Omental fat pad (tissue), 3 donors: ENCODE measurements at regions not wholly inside any gene's neighbourhood (a gene's known extent, or its start where the extent isn't known, plus 50 kb on each side); places are given as distances from the start of the nearest gene placed in this dataset.
"Not testable (repeated sequence)": the region's sequence is repeated elsewhere in the genome, so short reads cannot be mapped to it uniquely, and the experiment has no call there.

Source experiments
- ATAC-seq: fragments of 150-250 bp; one replicate; pipeline ENCODE4 v1.9.1; 2016; ENCODE audit warnings: mild to moderate bottlenecking, moderate library complexity; ENCODE audit not compliant: low FRiP score
- DNase-seq: peaks from one replicate; pipeline ENCODE4 v3.0.0-alpha.2; 2019; ENCODE audit warnings: low spot score
- TF ChIP-seq, protein P1 (sequence below), 3 donors: fragments of 450-650 bp; IDR thresholded peaks; one replicate each; pipeline ENCODE4 v1.5.1; 2016 to 2017; ENCODE audit warnings: antibody characterized with exemption in 3 of 3, mild to moderate bottlenecking in 3 of 3, moderate library complexity in 2 of 3

DNA sequence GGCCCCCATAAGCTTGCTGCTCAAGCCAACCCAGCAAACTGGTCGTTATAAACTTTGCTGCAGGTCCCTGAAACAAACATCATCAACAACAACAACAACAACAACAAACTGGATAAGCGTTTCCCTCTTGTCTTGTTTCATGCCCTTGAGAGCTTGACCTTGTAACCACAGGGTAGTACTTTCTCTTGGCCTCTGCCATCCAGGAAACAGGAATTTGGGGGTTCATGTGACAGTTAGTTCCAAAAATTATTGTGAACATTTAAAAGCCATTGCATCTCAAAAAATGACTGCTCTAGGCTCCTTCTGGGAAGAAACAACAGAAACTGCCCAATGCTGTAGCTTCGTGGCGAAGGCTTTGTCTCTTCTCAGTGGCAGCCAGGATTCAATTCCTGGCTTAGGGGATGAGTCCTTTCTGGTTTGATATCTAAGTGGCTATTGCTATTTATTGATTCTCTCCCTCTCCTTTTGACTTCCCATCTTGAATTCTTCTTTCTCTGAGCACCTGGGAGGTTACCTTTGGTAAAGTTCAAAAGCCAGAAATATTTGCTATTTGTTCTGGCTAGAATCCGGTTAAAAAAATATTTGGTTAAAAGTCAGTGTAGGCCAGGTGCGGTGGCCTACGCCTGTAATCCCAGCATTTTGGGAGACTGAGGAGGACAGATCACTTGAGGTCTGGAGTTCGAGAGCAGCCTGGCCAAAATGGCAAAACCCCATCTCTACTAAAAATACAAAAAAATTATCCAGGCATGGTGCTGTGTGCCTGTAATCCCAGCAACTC lies 52.0 kb upstream of the CPM start:
- ATAC-seq, result no peak
- no peak for DNase-seq
- TF ChIP-seq, protein P1, sequence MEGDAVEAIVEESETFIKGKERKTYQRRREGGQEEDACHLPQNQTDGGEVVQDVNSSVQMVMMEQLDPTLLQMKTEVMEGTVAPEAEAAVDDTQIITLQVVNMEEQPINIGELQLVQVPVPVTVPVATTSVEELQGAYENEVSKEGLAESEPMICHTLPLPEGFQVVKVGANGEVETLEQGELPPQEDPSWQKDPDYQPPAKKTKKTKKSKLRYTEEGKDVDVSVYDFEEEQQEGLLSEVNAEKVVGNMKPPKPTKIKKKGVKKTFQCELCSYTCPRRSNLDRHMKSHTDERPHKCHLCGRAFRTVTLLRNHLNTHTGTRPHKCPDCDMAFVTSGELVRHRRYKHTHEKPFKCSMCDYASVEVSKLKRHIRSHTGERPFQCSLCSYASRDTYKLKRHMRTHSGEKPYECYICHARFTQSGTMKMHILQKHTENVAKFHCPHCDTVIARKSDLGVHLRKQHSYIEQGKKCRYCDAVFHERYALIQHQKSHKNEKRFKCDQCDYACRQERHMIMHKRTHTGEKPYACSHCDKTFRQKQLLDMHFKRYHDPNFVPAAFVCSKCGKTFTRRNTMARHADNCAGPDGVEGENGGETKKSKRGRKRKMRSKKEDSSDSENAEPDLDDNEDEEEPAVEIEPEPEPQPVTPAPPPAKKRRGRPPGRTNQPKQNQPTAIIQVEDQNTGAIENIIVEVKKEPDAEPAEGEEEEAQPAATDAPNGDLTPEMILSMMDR (IDR thresholded peaks at IDR 0.05), result no peak

DNA sequence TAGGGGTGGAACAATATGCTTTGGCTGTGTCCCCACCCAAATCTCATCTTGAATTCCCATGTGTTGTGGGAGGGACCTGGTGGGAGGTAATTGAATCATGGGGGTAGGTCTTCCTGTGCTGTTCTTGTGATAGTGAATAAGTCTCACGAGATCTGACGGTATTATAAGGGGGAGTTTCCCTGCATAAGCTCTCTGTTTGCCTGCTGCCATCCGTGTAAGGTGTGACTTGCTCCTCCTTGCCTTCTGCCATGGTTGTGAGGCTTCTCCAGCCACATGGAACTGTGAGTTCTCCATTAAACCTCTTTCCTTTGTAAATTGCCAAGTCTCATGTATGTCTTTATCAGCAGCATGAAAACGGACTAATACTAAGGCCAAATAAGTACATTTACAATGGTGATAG lies 64.6 kb upstream of the CPM start:
- not testable (repeated sequence) for ATAC-seq, DNase-seq

DNA sequence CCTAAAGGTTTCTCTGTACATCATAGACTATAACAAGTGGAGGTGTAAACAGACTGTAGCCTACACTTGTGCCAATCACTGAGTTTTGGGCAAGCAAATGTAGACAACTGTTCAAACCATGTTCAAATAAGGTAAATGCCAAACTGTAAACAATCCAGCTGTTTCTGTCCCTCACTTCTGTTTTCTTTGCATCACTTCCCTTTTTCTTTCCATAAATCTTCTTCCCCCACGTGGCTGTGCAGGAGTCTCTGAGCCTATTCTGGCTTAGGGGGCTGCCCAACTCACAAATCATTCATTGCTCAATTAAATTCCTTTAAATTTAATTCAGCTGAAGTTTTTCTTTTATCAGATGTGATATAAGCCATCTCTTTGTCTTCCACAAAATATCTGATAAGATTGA lies 65.1 kb upstream of the CPM start:
- no peak for ATAC-seq
- no peak for DNase-seq
- TF ChIP-seq, protein P1 (IDR thresholded peaks at IDR 0.05), result no peak

DNA sequence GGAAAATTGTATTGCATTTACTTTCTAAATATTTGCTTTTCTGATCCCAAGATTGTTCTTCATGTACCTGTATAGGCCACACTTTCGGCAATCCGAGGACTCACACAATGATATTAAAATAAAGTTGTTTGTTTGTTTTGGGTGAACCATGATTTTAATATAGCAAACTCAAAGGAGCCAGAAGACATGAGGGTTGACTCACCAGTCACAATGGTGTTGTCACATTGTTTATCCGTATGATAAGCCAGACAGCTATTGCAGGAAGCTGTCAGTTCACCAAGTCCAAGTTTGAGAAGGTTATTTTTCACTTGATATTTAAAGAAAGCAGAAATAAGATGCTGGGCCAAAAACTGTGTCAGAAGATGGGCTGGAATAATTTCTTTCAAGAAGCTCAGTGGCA lies 67.1 kb upstream of the CPM start:
- TF ChIP-seq, protein P1 (IDR thresholded peaks at IDR 0.05), result no peak
- DNase-seq (no peak), ATAC-seq (no peak)

DNA sequence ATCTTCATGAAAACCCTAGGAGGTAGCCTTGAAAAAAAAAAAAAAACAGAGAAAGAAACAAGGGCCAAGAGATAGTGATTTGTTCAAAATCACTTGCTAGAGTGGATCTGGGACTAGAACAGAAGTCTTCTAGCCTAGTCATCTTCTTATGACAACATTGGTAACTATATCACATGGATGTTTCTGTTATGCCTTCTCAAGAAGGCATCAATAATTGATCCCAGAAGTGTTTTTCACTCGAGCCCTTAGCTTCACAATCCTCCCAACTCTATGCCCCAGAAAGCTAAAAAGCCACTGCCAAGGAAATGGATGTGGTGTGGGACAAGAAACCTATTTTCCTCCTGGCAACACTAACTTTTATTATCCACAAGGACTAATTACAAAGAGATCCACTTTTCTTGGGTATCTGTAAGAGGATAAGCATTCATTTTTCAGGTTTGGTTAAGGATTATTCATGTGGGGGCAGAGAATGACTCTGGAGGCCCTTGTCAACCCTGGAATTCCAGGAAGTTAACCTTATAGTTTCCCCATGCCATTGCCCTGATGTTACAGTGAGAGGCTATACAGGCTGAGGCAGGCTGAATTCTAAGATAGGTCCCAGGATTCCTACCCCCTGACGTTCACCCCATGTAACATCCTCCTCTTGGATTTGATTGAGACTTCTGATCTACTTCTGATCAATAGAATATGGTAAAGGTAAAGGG lies 67.7 kb upstream of the CPM start:
- ATAC-seq, result no peak
- TF ChIP-seq, protein P1 (IDR thresholded peaks at IDR 0.05), result no peak
- DNase-seq, result no peak

DNA sequence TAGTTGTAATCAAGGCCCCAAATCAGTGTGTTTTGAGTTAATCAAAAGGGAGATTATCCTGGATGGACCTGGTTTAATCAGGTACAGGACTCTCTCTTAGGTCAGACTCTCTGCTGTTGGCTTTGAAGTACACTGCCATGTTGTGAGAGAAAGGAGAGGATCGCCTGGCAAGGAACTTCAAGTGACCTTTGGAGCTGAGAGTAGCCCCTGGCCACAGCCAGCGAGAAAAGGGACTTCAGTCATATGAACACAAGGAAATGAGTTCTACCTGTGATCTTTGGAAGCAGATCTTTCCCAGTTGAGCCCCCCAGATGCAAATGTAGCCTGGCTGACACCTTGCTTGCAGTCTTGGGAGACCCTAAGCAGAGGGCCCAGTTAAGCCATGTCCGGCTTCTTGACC lies 68.3 kb upstream of the CPM start:
- TF ChIP-seq, protein P1 (IDR thresholded peaks at IDR 0.05), result no peak
- ATAC-seq, result no peak

DNA sequence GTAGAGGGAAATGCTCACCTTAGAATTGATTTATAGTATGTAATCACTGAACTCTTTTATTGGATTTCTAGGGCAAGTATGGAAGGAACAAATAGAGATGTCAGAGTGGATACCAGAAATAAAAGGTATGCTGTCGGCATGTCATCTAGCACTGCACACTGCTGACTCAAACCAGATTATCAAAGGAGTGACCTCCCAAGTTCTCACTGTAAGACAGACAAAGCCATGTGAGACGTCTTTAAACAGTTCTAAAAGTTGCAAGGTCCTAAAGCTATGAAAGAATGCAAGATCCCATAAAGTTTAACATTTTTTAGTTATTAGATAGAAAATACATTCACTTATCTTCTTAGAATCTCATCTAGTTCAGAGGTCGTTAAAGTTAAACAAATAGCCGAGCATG lies 70.0 kb upstream of the CPM start:
- TF ChIP-seq, protein P1 (IDR thresholded peaks at IDR 0.05), result no peak

More for the DNA sequence above, 68.3 kb upstream of the CPM start:
- DNase-seq, result no peak

More for the DNA sequence above, 70.0 kb upstream of the CPM start:
- ATAC-seq, result no peak
- DNase-seq, result no peak
